ENCODE measurements at regions not wholly inside any gene's neighbourhood (a gene's known extent, or its start where the extent isn't known, plus 50 kb on each side); places are given as distances from the start of the nearest gene placed in this dataset.
"Not testable (repeated sequence)": the region's sequence is repeated elsewhere in the genome, so short reads cannot be mapped to it uniquely, and the experiment has no call there.

GRCh38 chr20:16801919-16802651 lies 53.9 kb downstream of the OTOR start:
- DNase-seq (ENCODE audit: low read depth) = peak; percentile 27

DNA sequence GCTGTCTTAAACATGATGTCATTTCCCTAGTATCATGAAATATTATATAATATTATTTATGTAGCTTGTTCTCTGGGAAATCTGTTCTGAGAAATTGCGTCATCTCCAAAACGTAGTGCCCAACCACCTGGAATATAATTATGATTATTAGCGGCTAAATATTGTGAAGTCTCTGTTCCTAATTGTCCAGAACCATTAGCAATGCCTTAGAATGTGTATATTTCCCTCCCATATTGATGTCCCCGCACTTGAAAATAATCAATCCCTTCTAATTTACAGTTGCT lies 54.4 kb downstream of the OTOR start:
- DNase-seq (ENCODE audit: low read depth) = no peak

GRCh38 chr20:16803965-16804792 lies 56.0 kb downstream of the OTOR start:
- peak; percentile 35 for DNase-seq (ENCODE audit: low read depth)

DNA sequence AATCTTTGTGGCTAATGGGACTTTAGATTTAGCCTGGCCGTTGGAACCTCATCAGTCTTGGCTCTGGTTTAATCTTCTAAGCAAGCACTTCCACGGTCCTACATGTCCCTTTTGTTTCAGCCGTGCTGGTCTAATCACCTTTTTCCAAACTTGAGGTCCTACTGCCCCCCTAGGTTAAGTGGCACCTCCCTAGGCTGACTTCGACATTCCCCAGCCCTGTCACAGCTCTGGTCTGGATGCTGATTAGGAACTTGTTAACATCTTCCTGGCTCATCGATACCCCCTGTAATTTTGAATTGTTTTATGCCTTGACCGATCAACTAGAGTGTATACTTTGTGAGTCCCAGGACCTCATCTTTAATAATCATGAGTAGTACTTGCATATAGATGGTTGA lies 56.6 kb downstream of the OTOR start:
- no peak for DNase-seq (ENCODE audit: low read depth)

GRCh38 chr20:16806061-16806460 lies 57.9 kb downstream of the OTOR start:
- DNase-seq (ENCODE audit: low read depth) = no peak

DNA sequence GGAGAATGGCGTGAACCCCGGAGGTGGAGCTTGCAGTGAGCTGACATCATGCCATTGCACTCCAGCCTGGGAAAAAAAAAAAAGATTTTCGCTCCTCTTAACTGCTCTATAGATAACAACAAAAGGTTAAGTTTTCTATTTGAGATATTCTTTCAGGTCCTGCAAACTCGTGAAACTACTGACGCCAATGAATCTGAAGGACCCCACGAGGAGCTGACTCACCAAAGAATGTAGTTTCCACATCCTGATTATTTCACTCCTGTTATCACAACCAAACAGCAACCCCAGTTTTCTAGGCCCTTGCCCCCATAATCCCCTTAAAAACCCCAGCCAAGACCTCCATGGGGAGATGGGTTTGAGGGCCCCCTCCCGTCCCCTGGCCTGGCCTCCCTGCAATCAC lies 58.7 kb downstream of the OTOR start:
- DNase-seq (ENCODE audit: low read depth) = no peak

- no peak for DNase-seq (ENCODE audit: low read depth)
Observed at GRCh38 chr20:16808796-16809195, 60.6 kb downstream of the OTOR start.

DNA sequence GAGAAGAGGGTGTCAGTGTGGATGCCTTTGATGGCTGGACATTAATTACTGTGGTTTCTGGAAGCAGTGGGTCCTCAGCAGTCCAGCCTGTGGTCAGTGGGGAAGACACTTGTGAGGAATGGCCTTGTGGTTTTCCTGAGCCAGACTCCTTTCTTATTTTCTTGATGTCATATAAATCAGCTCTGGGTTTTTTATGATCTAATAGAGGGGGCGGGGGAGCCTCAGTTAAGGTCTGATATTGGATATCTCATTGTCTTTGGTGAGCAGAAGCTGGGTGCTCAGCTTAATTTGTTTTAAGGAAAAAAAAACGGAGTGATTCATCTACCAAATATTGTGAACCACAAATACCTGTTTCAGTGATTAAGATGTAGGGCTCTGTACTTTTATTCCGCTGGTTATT lies 62.1 kb downstream of the OTOR start:
- no peak for DNase-seq (ENCODE audit: low read depth)

DNA sequence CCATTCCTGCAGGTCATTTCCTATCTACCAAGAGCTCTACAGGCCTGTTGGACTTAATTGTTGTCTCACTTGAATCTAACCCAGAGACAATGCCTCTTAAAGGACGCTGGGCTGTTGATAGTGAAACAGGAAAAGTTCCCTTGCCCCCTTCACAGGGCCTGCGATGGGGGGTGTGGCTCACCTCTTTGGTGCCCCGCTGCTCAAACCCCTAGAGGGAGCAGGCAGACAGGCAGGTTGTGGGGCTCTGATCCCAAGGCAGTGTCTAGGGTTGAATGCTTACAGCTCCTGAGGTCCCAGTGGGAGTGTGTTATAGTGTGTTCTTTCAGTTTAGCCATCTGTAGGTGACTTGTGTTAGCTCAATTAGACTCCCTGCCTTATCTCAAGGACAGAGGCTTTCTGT lies 68.0 kb downstream of the OTOR start:
- no peak for DNase-seq (ENCODE audit: low read depth)

DNA sequence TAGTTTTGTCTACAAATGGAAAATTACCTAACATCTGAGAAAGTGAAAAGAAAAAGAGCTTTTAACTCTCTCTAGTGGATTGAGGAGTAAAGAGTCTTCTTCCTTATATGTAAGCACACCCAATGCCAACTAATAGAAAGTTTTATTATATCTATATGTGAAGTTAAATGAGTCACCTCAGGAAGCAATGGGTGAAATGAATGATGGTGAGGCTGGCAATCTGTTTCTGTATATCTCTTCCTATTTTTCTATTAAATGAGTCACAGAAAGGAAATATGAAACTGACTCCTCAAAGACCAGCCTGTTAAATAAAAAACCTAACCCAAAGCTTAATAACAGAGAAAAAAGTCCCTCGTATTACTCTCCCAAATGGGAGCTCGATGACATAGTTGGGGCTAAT lies 71.3 kb downstream of the OTOR start:
- no peak for DNase-seq (ENCODE audit: low read depth)

GRCh38 chr20:16821211-16822089 lies 73.3 kb downstream of the OTOR start:
- peak; percentile 8 for DNase-seq (ENCODE audit: low read depth)

- DNase-seq (ENCODE audit: low read depth) = no peak
Observed at GRCh38 chr20:16824664-16825063, 76.5 kb downstream of the OTOR start.

DNA sequence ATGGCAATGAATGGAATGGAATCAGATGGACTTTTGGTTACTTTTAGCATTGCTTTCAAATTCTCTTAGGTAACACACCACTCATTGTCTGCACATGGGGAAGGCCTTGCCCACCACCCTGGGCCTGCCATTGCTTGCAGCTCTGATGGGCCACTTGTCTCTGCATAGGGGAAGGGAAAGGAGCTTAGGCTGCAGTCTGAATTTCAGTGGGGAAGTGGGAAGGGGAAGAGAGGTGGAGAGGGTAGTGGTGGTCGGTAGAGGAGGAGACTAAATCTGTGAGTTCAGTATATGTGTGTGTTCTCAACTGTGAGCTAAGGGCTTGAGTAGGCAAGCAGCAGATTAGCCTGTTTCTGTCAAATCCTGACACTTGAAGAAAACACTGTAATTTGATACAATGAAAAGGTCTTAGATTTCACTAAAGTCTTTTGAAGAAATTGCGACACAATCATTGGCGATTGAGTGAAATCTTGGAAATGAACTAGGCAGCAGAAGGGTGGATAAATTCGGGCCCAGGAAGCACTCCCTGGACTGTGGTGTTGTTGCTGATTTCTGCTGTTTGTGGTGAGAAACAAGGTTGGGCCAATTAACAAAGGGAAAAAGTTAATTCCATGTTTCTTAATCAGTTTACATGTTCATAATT lies 80.6 kb downstream of the OTOR start:
- DNase-seq (ENCODE audit: low read depth) = no peak

- DNase-seq (ENCODE audit: low read depth) = not testable (repeated sequence)
Observed at GRCh38 chr20:16835690-16836089, 87.5 kb downstream of the OTOR start.

- no peak for DNase-seq (ENCODE audit: low read depth)
Observed at GRCh38 chr20:16842486-16843120, 94.4 kb downstream of the OTOR start.

DNA sequence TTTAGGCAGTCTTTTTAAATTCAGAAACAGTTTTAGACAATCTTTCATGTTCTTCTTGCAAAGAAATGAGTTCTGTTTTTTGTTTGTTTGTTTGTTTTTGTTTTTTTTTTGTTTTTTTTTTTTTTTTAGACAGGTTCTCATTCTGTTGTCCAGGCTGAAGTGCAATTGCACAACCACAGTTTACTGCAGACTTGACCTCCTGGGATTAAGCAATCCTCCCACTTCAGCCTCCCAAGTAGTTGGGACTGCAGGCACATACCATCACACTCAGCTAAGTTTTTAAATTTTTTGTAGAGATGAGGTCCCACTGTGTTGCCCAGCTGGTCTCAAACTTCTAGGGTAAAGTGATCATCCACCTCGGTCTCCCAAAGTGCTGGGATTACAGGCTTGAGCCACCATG lies 96.2 kb downstream of the OTOR start:
- DNase-seq (ENCODE audit: low read depth) = no peak

DNA sequence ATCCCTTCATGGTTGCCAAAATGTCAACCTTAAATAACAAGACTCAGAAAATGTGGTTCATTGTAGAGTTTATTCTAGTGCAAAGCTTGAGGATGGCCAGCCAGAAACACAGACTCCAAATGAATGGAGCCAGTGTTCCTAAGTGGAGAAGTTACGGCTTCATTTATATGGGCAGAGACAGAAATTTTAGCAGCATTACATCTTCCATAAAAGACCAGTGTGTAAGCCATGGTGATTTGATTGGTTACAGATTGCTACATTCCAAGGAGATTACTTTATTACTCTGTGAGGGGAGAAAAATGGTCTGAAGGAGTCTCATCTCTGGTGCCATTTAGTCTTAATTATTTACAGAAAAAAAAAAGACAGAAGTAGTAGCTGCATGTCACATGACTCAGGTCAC lies 97.8 kb downstream of the OTOR start:
- DNase-seq (ENCODE audit: low read depth) = no peak

- no peak for DNase-seq (ENCODE audit: low read depth)
Observed at GRCh38 chr20:16848061-16848460, 99.9 kb downstream of the OTOR start.

DNA sequence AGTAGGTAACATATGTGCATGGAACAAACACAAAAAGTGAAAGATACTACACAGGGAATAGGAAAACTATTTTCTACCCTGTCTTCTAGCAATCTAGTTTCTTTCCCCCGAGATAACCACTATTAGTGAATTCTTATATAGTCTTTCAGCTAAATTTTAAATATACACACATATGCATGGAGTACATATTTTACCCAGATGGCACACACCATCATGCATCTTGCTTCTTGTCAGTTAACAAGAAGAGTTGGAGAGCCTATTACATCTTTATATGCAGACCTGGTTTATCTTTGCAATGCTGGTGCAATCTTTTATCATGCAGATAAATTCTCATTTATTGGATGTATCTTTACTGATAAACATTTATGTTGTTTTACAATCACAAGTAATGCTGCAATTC lies 100.4 kb downstream of the OTOR start:
- DNase-seq (ENCODE audit: low read depth) = no peak

DNA sequence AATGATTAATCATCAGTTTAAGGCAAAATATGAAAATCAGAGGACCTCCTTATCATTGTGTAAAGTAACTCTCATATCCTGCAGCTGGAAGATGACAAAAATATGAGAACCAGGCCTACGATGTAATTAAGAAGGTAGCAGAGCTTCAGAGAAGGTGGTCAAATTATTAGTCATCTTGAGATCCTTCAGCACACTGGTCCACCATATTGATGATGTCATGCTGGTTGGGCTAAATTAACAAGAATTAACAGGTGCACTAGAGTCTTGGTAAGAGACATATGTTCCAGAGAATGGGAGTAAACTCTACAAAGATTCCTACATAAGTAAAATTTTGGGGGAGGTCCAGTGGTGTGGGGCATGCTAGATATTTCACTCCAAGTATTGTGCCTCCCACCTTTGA lies 112.8 kb downstream of the OTOR start:
- DNase-seq (ENCODE audit: low read depth) = no peak

- no peak for DNase-seq (ENCODE audit: low read depth)
Observed at GRCh38 chr20:16861708-16862107, 113.5 kb downstream of the OTOR start.

DNA sequence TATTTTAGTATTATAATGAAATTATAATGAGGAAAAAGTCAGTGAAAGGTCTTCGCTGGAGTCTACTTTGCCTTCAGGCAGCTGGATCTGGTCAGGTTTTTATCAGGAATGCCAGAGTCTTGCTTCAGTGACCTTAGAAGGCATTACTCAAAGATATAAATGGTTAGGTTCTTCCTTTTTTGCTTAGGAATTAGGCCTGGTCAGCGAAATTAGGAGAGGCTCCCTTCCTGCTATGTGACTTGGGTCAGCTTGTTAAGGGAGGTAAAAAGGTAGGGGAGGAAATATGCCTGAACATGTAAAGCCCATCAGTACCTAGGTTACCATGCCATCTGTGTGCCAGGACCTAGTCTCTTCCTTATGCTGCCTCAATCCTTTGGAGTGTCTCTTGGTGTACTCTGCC lies 115.1 kb downstream of the OTOR start:
- no peak for DNase-seq (ENCODE audit: low read depth)
